ENCODE measurements at regions not wholly inside any gene's neighbourhood (a gene's known extent, or its start where the extent isn't known, plus 50 kb on each side); places are given as distances from the start of the nearest gene placed in this dataset.

- Histone ChIP-seq H3K36me3 (ENCODE audit: control insufficient read depth, insufficient read depth, low read length) (no peaks in the 10 kb centered on the region), H2AFZ (no peak overlapping the region), H3K9me3 (ENCODE audit: control insufficient read depth, low read length) (no peaks in the 10 kb centered on the region), H3K4me2 (ENCODE audit: low read length) (no peak overlapping the region), H3K27ac (no peak overlapping the region), H3K4me3 (ENCODE audit: low read depth, low read length) (no peak overlapping the region), H3K9ac (no peak overlapping the region), H3K4me1 (no peaks in the 10 kb centered on the region), H3K79me2 (no peaks in the 10 kb centered on the region), H3K27me3 (ENCODE audit: control insufficient read depth, insufficient read depth, low read length) (no peaks in the 10 kb centered on the region)
- no peak for TF ChIP-seq CTCF (IDR thresholded peaks at IDR 0.05)
These were observed 417.7 kb downstream of the PRDM2 start for GRCh38 chr1:14117700-14118099.

- Histone ChIP-seq H3K79me2 (no peaks in the 10 kb centered on the region), H3K9ac (no peak overlapping the region), H3K4me1 (no peaks in the 10 kb centered on the region), H3K27ac (no peak overlapping the region), H3K4me3 (ENCODE audit: low read depth, low read length) (no peak overlapping the region), H3K9me3 (ENCODE audit: control insufficient read depth, low read length) (no peaks in the 10 kb centered on the region), H2AFZ (no peak overlapping the region), H3K36me3 (ENCODE audit: control insufficient read depth, insufficient read depth, low read length) (no peaks in the 10 kb centered on the region), H3K4me2 (ENCODE audit: low read length) (no peak overlapping the region), H3K27me3 (ENCODE audit: control insufficient read depth, insufficient read depth, low read length) (no peaks in the 10 kb centered on the region)
- TF ChIP-seq CTCF (IDR thresholded peaks at IDR 0.05) = no peak
These were observed 418.9 kb downstream of the PRDM2 start for GRCh38 chr1:14118691-14119485.

GRCh38 chr1:14120895-14121294 is 420.9 kb downstream of the PRDM2 start:
- H3K27ac ChIP-seq = no peak overlapping the region
- no peak for TF ChIP-seq CTCF (IDR thresholded peaks at IDR 0.05)
- no peak overlapping the region for H3K4me2 ChIP-seq (ENCODE audit: low read length)
- H2AFZ ChIP-seq = no peak overlapping the region
- H3K9ac ChIP-seq = no peak overlapping the region
- no peaks in the 10 kb centered on the region for H3K9me3 ChIP-seq (ENCODE audit: control insufficient read depth, low read length)
- no peaks in the 10 kb centered on the region for H3K36me3 ChIP-seq (ENCODE audit: control insufficient read depth, insufficient read depth, low read length)
- no peaks in the 10 kb centered on the region for H3K4me1 ChIP-seq
- no peak overlapping the region for H3K4me3 ChIP-seq (ENCODE audit: low read depth, low read length)
- H3K79me2 ChIP-seq = no peaks in the 10 kb centered on the region
- H3K27me3 ChIP-seq (ENCODE audit: control insufficient read depth, insufficient read depth, low read length) = no peaks in the 10 kb centered on the region

- Histone ChIP-seq H2AFZ (no peak overlapping the region), H3K36me3 (ENCODE audit: control insufficient read depth, insufficient read depth, low read length) (no peaks in the 10 kb centered on the region), H3K9ac (no peak overlapping the region), H3K4me1 (no peaks in the 10 kb centered on the region), H3K4me3 (ENCODE audit: low read depth, low read length) (no peak overlapping the region), H3K27me3 (ENCODE audit: control insufficient read depth, insufficient read depth, low read length) (no peaks in the 10 kb centered on the region), H3K79me2 (no peaks in the 10 kb centered on the region), H3K27ac (no peak overlapping the region), H3K9me3 (ENCODE audit: control insufficient read depth, low read length) (no peaks in the 10 kb centered on the region), H3K4me2 (ENCODE audit: low read length) (no peak overlapping the region)
- TF ChIP-seq CTCF (IDR thresholded peaks at IDR 0.05) = no peak
These were observed 428.1 kb downstream of the PRDM2 start for GRCh38 chr1:14128096-14128495.

GRCh38 chr1:14129009-14129408 is 429.0 kb downstream of the PRDM2 start:
- H3K36me3 ChIP-seq (ENCODE audit: control insufficient read depth, insufficient read depth, low read length) = no peaks in the 10 kb centered on the region
- no peak overlapping the region for H3K27ac ChIP-seq
- no peak overlapping the region for H3K4me3 ChIP-seq (ENCODE audit: low read depth, low read length)
- H3K79me2 ChIP-seq = no peaks in the 10 kb centered on the region
- no peak overlapping the region for H3K9ac ChIP-seq
- H3K4me1 ChIP-seq = no peaks in the 10 kb centered on the region
- H3K9me3 ChIP-seq (ENCODE audit: control insufficient read depth, low read length) = no peaks in the 10 kb centered on the region
- TF ChIP-seq CTCF (IDR thresholded peaks at IDR 0.05) = no peak
- H3K27me3 ChIP-seq (ENCODE audit: control insufficient read depth, insufficient read depth, low read length) = no peaks in the 10 kb centered on the region
- H2AFZ ChIP-seq = no peak overlapping the region
- H3K4me2 ChIP-seq (ENCODE audit: low read length) = no peak overlapping the region

All from parathyroid adenoma (tissue), 2 donors.